ENCODE measurements at regions not wholly inside any gene's neighbourhood (a gene's known extent, or its start where the extent isn't known, plus 50 kb on each side); places are given as distances from the start of the nearest gene placed in this dataset.

- POLR2A ChIA-PET = interaction anchor here (0.5 to 0.7 kb wide), 3 partner anchors 12 to 74 kb away, joined by 3 to 4 read pairs (median 3); no protein-coding TSS in a partner anchor
- Mint-ChIP-seq H3K9me3 (ENCODE audit: unreplicated experiment) (no peaks in the 10 kb centered on the region), H3K4me3 (ENCODE audit: unreplicated experiment) (no peak overlapping the region), H3K36me3 (ENCODE audit: insufficient read depth, unreplicated experiment) (no peaks in the 10 kb centered on the region), H3K27me3 (ENCODE audit: insufficient read depth, unreplicated experiment) (no peaks in the 10 kb centered on the region), H3K27ac (ENCODE audit: low read depth, unreplicated experiment) (no peak overlapping the region), H3K4me1 (ENCODE audit: insufficient read depth, unreplicated experiment) (peaks cover 14% of the 10 kb centered on the region)
- no peak for DNase-seq (ENCODE audit: unreplicated experiment)
- TF ChIP-seq CTCF (IDR thresholded peaks at IDR 0.05; ENCODE audit: unreplicated experiment) = no peak
- BruUV-seq (replicated peaks) = no TSS peak
- CTCF ChIA-PET = no interaction called here
- intact Hi-C loops (cut with micrococcal nuclease) = no loop called here
Observed at GRCh38 chr16:80233097-80233835, 307.5 kb upstream of the DYNLRB2 start.

GRCh38 chr16:80231888-80232287, 308.9 kb upstream of the DYNLRB2 start:
- Mint-ChIP-seq H3K4me1 (ENCODE audit: insufficient read depth, unreplicated experiment) (peaks cover 14% of the 10 kb centered on the region), H3K36me3 (ENCODE audit: insufficient read depth, unreplicated experiment) (no peaks in the 10 kb centered on the region), H3K27me3 (ENCODE audit: insufficient read depth, unreplicated experiment) (no peaks in the 10 kb centered on the region), H3K27ac (ENCODE audit: low read depth, unreplicated experiment) (no peak overlapping the region), H3K4me3 (ENCODE audit: unreplicated experiment) (no peak overlapping the region), H3K9me3 (ENCODE audit: unreplicated experiment) (peaks cover 4% of the 10 kb centered on the region)
- ChIA-PET CTCF (no interaction called here), POLR2A (interaction anchor here (1.0 kb wide), 1 partner anchor 14 kb away, joined by 3 read pairs; no protein-coding TSS in a partner anchor)
- no TSS peak for BruUV-seq (replicated peaks)
- TF ChIP-seq CTCF (IDR thresholded peaks at IDR 0.05; ENCODE audit: unreplicated experiment) = no peak
- peak; percentile 43 for DNase-seq (ENCODE audit: unreplicated experiment)
- intact Hi-C loops (cut with micrococcal nuclease) = no loop called here

GRCh38 chr16:80231121-80231520, 309.7 kb upstream of the DYNLRB2 start:
- Mint-ChIP-seq H3K4me3 (ENCODE audit: unreplicated experiment) (no peak overlapping the region), H3K9me3 (ENCODE audit: unreplicated experiment) (peaks cover 11% of the 10 kb centered on the region), H3K27me3 (ENCODE audit: insufficient read depth, unreplicated experiment) (no peaks in the 10 kb centered on the region), H3K36me3 (ENCODE audit: insufficient read depth, unreplicated experiment) (no peaks in the 10 kb centered on the region), H3K4me1 (ENCODE audit: insufficient read depth, unreplicated experiment) (peaks cover 14% of the 10 kb centered on the region), H3K27ac (ENCODE audit: low read depth, unreplicated experiment) (peak overlapping the region; percentile 75)
- TF ChIP-seq CTCF (IDR thresholded peaks at IDR 0.05; ENCODE audit: unreplicated experiment) = no peak
- no peak for DNase-seq (ENCODE audit: unreplicated experiment)
- CTCF ChIA-PET = no interaction called here
- POLR2A ChIA-PET = interaction anchor here (0.7 kb wide), 1 partner anchor 16 kb away, joined by 3 read pairs; no protein-coding TSS in a partner anchor
- no TSS peak for BruUV-seq (replicated peaks)
- intact Hi-C loops (cut with micrococcal nuclease) = no loop called here

- no TSS peak for BruUV-seq (replicated peaks)
- Mint-ChIP-seq H3K4me1 (ENCODE audit: insufficient read depth, unreplicated experiment) (peaks cover 14% of the 10 kb centered on the region), H3K27me3 (ENCODE audit: insufficient read depth, unreplicated experiment) (no peaks in the 10 kb centered on the region), H3K27ac (ENCODE audit: low read depth, unreplicated experiment) (peak overlapping the region; percentile 75), H3K36me3 (ENCODE audit: insufficient read depth, unreplicated experiment) (no peaks in the 10 kb centered on the region), H3K9me3 (ENCODE audit: unreplicated experiment) (peaks cover 15% of the 10 kb centered on the region), H3K4me3 (ENCODE audit: unreplicated experiment) (no peak overlapping the region)
- intact Hi-C loops (cut with micrococcal nuclease) = no loop called here
- no peak for TF ChIP-seq CTCF (IDR thresholded peaks at IDR 0.05; ENCODE audit: unreplicated experiment)
- ChIA-PET CTCF (no interaction called here), POLR2A (interaction anchor here (0.7 to 1.4 kb wide), 4 partner anchors 13 to 30 kb away, joined by 3 to 5 read pairs (median 4); no protein-coding TSS in a partner anchor)
- DNase-seq (ENCODE audit: unreplicated experiment) = no peak
Observed at GRCh38 chr16:80230328-80231120, 310.3 kb upstream of the DYNLRB2 start.

Data from MCF 10A (cell line).